ENCODE measurements at regions not wholly inside any gene's neighbourhood (a gene's known extent, or its start where the extent isn't known, plus 50 kb on each side); places are given as distances from the start of the nearest gene placed in this dataset.

GRCh38 chr12:16136219-16136988, 141.1 kb downstream of the SLC15A5 start:
- no peaks in the 10 kb centered on the region for H3K79me2 ChIP-seq (ENCODE audit: low read length)
- peak overlapping the region; percentile 64 for H3K9ac ChIP-seq (ENCODE audit: low read length)
- H4K20me1 ChIP-seq (ENCODE audit: low read length): no peaks in the 10 kb centered on the region
- intact Hi-C loops (cut with micrococcal nuclease): no loop called here
- peaks cover 17% of the 10 kb centered on the region for H3K4me1 ChIP-seq (ENCODE audit: insufficient read depth, low read length)
- H3K4me2 ChIP-seq (ENCODE audit: low read length): peak overlapping the region; percentile 52
- ATAC-seq (peak; percentile 81), DNase-seq (peak; percentile 81)
- no peak overlapping the region for H2AFZ ChIP-seq (ENCODE audit: low read length)
- H3K4me3 ChIP-seq (ENCODE audit: low read length): no peak overlapping the region
- no peaks in the 10 kb centered on the region for H3K9me3 ChIP-seq (ENCODE audit: low read length)
- ChIA-PET CTCF (no interaction called here), POLR2A (ENCODE audit: unreplicated experiment) (no interaction called here)
- no peaks in the 10 kb centered on the region for H3F3A ChIP-seq (ENCODE audit: low read length, unreplicated experiment)
- no peaks in the 10 kb centered on the region for H3K9me2 ChIP-seq (replicated peaks; ENCODE audit: low read length)
- no TSS peak for BruUV-seq (replicated peaks)
- peak overlapping the region; percentile 96 for H3K27ac ChIP-seq (ENCODE audit: low read length)
- no peaks in the 10 kb centered on the region for H3K36me3 ChIP-seq (ENCODE audit: low read depth, low read length)
- no peaks in the 10 kb centered on the region for H3K27me3 ChIP-seq (ENCODE audit: low read length)
- TF ChIP-seq EZH2 (IDR thresholded peaks at IDR 0.05; ENCODE audit: low read length, unreplicated experiment): no peak
- no peak for TF ChIP-seq EZH2phosphoT487 (IDR thresholded peaks at IDR 0.05; ENCODE audit: borderline replicate concordance, low read length)
- no peak for TF ChIP-seq CTCF (conservative IDR thresholded peaks at IDR 0.05; ENCODE audit: low read depth, low read length)

- peak overlapping the region; percentile 41 for H3K4me2 ChIP-seq (ENCODE audit: low read length)
- no peaks in the 10 kb centered on the region for H4K20me1 ChIP-seq (ENCODE audit: low read length)
- DNase-seq: no peak
- no peak overlapping the region for H3K4me3 ChIP-seq (ENCODE audit: low read length)
- no TSS peak for BruUV-seq (replicated peaks)
- H3K36me3 ChIP-seq (ENCODE audit: low read depth, low read length): no peaks in the 10 kb centered on the region
- no peaks in the 10 kb centered on the region for H3K27me3 ChIP-seq (ENCODE audit: low read length)
- ChIA-PET POLR2A (ENCODE audit: unreplicated experiment) (no interaction called here), CTCF (no interaction called here)
- H3K27ac ChIP-seq (ENCODE audit: low read length): peak overlapping the region; percentile 96
- ATAC-seq: no peak
- H2AFZ ChIP-seq (ENCODE audit: low read length): no peak overlapping the region
- peaks cover 17% of the 10 kb centered on the region for H3K4me1 ChIP-seq (ENCODE audit: insufficient read depth, low read length)
- H3K79me2 ChIP-seq (ENCODE audit: low read length): no peaks in the 10 kb centered on the region
- peak overlapping the region; percentile 73 for H3K9ac ChIP-seq (ENCODE audit: low read length)
- H3K9me2 ChIP-seq (replicated peaks; ENCODE audit: low read length): no peaks in the 10 kb centered on the region
- intact Hi-C loops (cut with micrococcal nuclease): no loop called here
- H3K9me3 ChIP-seq (ENCODE audit: low read length): no peaks in the 10 kb centered on the region
- H3F3A ChIP-seq (ENCODE audit: low read length, unreplicated experiment): no peaks in the 10 kb centered on the region
- TF ChIP-seq CTCF (conservative IDR thresholded peaks at IDR 0.05; ENCODE audit: low read depth, low read length): no peak
- no peak for TF ChIP-seq EZH2 (IDR thresholded peaks at IDR 0.05; ENCODE audit: low read length, unreplicated experiment)
- TF ChIP-seq EZH2phosphoT487 (IDR thresholded peaks at IDR 0.05; ENCODE audit: borderline replicate concordance, low read length): no peak
Observed at GRCh38 chr12:16135323-16135722, 142.2 kb downstream of the SLC15A5 start.

GRCh38 chr12:16130343-16130742, 147.1 kb downstream of the SLC15A5 start:
- intact Hi-C loops (cut with micrococcal nuclease): no loop called here
- no peak overlapping the region for H3K27ac ChIP-seq (ENCODE audit: low read length)
- CTCF ChIA-PET: no interaction called here
- peaks cover under 1% of the 10 kb centered on the region; the same call in 1 of the 2 replicates for H3K4me1 ChIP-seq (ENCODE audit: insufficient read depth, low read length)
- no peak overlapping the region for H3K9ac ChIP-seq (ENCODE audit: low read length)
- DNase-seq (no peak), ATAC-seq (no peak)
- no peaks in the 10 kb centered on the region for H4K20me1 ChIP-seq (ENCODE audit: low read length)
- H3K27me3 ChIP-seq (ENCODE audit: low read length): no peaks in the 10 kb centered on the region
- H3F3A ChIP-seq (ENCODE audit: low read length, unreplicated experiment): no peaks in the 10 kb centered on the region
- no peaks in the 10 kb centered on the region for H3K9me3 ChIP-seq (ENCODE audit: low read length)
- H3K4me2 ChIP-seq (ENCODE audit: low read length): no peak overlapping the region
- TF ChIP-seq CTCF (conservative IDR thresholded peaks at IDR 0.05; ENCODE audit: low read depth, low read length) (no peak), EZH2phosphoT487 (IDR thresholded peaks at IDR 0.05; ENCODE audit: borderline replicate concordance, low read length) (no peak), EZH2 (IDR thresholded peaks at IDR 0.05; ENCODE audit: low read length, unreplicated experiment) (no peak)
- H2AFZ ChIP-seq (ENCODE audit: low read length): no peak overlapping the region
- POLR2A ChIA-PET (ENCODE audit: unreplicated experiment): no interaction called here
- no peaks in the 10 kb centered on the region for H3K36me3 ChIP-seq (ENCODE audit: low read depth, low read length)
- H3K79me2 ChIP-seq (ENCODE audit: low read length): no peaks in the 10 kb centered on the region
- no TSS peak for BruUV-seq (replicated peaks)
- H3K9me2 ChIP-seq (replicated peaks; ENCODE audit: low read length): no peaks in the 10 kb centered on the region
- H3K4me3 ChIP-seq (ENCODE audit: low read length): no peak overlapping the region
